GM23338 (cell line): ENCODE measurements at regions not wholly inside any gene's neighbourhood (a gene's known extent, or its start where the extent isn't known, plus 50 kb on each side); places are given as distances from the start of the nearest gene placed in this dataset.

ENCODE experiments used
- CREB1 ChIP-seq: fragments of 250-450 bp; sonication (Bioruptor Pico); IDR thresholded peaks from 2 replicates; pipeline ENCODE4 v1.5.0; 2020; ENCODE audit warnings: low read depth, mild to moderate bottlenecking, moderate library complexity
- CTCF ChIP-seq, 2 experiments: fragments of 200-600 bp in 1 of 2; sonication (generic) in 1 of 2; conservative IDR thresholded peaks; 2 replicates each; pipeline versions ENCODE4 v1.5.1 to v1.6.1; 2016 to 2017; ENCODE audit warnings: antibody characterized with exemption in 2 of 2, low read depth in 2 of 2, mild to moderate bottlenecking in 2 of 2, moderate library complexity in 1 of 2
- ETS1 ChIP-seq: IDR thresholded peaks from 2 replicates; pipeline ENCODE4 v1.6.1; 2016; ENCODE audit warnings: antibody characterized with exemption
- EZH2 ChIP-seq: fragments of 200-600 bp; sonication (generic); IDR thresholded peaks from one replicate; pipeline ENCODE4 v1.8.0; 2017; ENCODE audit warnings: antibody characterized with exemption, mild to moderate bottlenecking, low read depth; ENCODE audit not compliant: unreplicated experiment
- EZH2phosphoT487 ChIP-seq: fragments of 200-600 bp; sonication (generic); IDR thresholded peaks from one replicate; pipeline ENCODE4 v1.8.1; 2018; ENCODE audit warnings: antibody characterized with exemption; ENCODE audit not compliant: unreplicated experiment
- JUNB ChIP-seq: IDR thresholded peaks from one replicate; pipeline ENCODE4 v1.6.1; 2016; ENCODE audit warnings: antibody characterized with exemption; ENCODE audit not compliant: unreplicated experiment
- POLR2AphosphoS5 ChIP-seq: IDR thresholded peaks from 2 replicates; pipeline ENCODE4 v1.6.1; 2016; ENCODE audit warnings: antibody characterized with exemption, low read depth
- REST ChIP-seq: IDR thresholded peaks from one replicate; pipeline ENCODE4 v1.6.1; 2018; ENCODE audit warnings: antibody characterized with exemption; ENCODE audit not compliant: unreplicated experiment
- STAT1 ChIP-seq: IDR thresholded peaks from one replicate; pipeline ENCODE4 v1.6.1; 2016; ENCODE audit warnings: antibody characterized with exemption; ENCODE audit not compliant: unreplicated experiment
- ZNF331 ChIP-seq: fragments of 250-450 bp; sonication (Bioruptor Pico); IDR thresholded peaks from 2 replicates; pipeline ENCODE4 v1.5.0; 2020; ENCODE audit warnings: low read depth, mild to moderate bottlenecking, moderate library complexity

- TF ChIP-seq CTCF (conservative IDR thresholded peaks at IDR 0.05; ENCODE audit: low read depth in 2 of 2) (no peak), EZH2phosphoT487 (no peak), POLR2AphosphoS5 (no peak), ETS1 (no peak), REST (no peak), JUNB (no peak), EZH2 (no peak), STAT1 (no peak), CREB1 (no peak), ZNF331 (CRISPR knock-in tag) (no peak)
Observed at GRCh38 chrX:40182615-40183014, 84.9 kb upstream of the BCOR start.
